ENCODE measurements at regions not wholly inside any gene's neighbourhood (a gene's known extent, or its start where the extent isn't known, plus 50 kb on each side); places are given as distances from the start of the nearest gene placed in this dataset.
"Not testable (repeated sequence)": the region's sequence is repeated elsewhere in the genome, so short reads cannot be mapped to it uniquely, and the experiment has no call there.

DNA sequence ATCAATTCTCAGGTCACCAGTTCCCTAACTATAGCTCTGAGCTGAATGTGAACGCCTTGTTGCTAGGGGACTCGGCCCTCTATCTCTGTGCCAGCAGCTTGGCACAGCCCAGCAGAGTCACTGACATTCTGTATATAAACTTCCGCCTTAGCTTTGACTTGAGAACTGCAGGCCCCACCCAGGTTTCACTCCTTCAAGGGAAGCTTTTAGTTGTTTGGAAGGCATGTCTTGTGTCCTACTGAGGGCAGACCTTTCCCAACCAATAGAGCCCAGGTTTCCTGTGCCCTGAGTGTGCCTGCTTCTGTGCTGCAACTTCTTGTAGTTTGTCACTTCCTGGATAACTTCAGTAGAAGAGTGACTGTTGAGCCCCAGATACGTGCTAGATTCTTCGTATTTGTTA lies 228.8 kb upstream of the PRSS1 start:
- TF ChIP-seq, protein P1, sequence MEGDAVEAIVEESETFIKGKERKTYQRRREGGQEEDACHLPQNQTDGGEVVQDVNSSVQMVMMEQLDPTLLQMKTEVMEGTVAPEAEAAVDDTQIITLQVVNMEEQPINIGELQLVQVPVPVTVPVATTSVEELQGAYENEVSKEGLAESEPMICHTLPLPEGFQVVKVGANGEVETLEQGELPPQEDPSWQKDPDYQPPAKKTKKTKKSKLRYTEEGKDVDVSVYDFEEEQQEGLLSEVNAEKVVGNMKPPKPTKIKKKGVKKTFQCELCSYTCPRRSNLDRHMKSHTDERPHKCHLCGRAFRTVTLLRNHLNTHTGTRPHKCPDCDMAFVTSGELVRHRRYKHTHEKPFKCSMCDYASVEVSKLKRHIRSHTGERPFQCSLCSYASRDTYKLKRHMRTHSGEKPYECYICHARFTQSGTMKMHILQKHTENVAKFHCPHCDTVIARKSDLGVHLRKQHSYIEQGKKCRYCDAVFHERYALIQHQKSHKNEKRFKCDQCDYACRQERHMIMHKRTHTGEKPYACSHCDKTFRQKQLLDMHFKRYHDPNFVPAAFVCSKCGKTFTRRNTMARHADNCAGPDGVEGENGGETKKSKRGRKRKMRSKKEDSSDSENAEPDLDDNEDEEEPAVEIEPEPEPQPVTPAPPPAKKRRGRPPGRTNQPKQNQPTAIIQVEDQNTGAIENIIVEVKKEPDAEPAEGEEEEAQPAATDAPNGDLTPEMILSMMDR (IDR thresholded peaks at IDR 0.05) = not testable (repeated sequence)
- TF ChIP-seq POLR2A (IDR thresholded peaks at IDR 0.05) = peak; percentile 48
- TF ChIP-seq POLR2AphosphoS5 (IDR thresholded peaks at IDR 0.05) = peak in 2 of 3 donors; percentile 24 to 47
- TF ChIP-seq EP300 (IDR thresholded peaks at IDR 0.05; ENCODE audit: low read depth) = not testable (repeated sequence)
